ENCODE measurements at regions not wholly inside any gene's neighbourhood (a gene's known extent, or its start where the extent isn't known, plus 50 kb on each side); places are given as distances from the start of the nearest gene placed in this dataset.

GRCh38 chrX:95065151-95065550 lies 1391.1 kb downstream of the FAM133A start:
- H3K27me3 ChIP-seq (ENCODE audit: control insufficient read depth in 1 of 2, insufficient read depth in 2 of 2, low read length in 2 of 2): no peaks in the 10 kb centered on the region
- peak in 1 of 2 experiments; percentile 77; a peak in 3 of 4 replicates for TF ChIP-seq MAFK (conservative IDR thresholded peaks at IDR 0.05 in 1 of 2, IDR thresholded peaks at IDR 0.05 in 1 of 2; ENCODE audit: low read length in 2 of 2)
- TF ChIP-seq GPN1 (CRISPR knock-in tag; IDR thresholded peaks at IDR 0.05; ENCODE audit: borderline replicate concordance): no peak
- no peaks in the 10 kb centered on the region for H3K4me1 ChIP-seq (ENCODE audit: insufficient read depth, low read length)
- no peak for DNase-seq (ENCODE audit: low spot score)
- H3K79me2 ChIP-seq (ENCODE audit: insufficient read depth, low read length): no peaks in the 10 kb centered on the region
- no TSS peak for BruUV-seq (replicated peaks)
- no peak for ATAC-seq
- no peak overlapping the region for H3K4me3 ChIP-seq (replicated peaks in 1 of 3; ENCODE audit: insufficient read depth in 1 of 3, low read depth in 2 of 3, low read length in 3 of 3)
- H3K27ac ChIP-seq (ENCODE audit: extremely low read length, insufficient read depth, low read length): no peak overlapping the region
- no peaks in the 10 kb centered on the region for H4K20me1 ChIP-seq (ENCODE audit: insufficient read depth, low read length)
- no peak overlapping the region for H3K9ac ChIP-seq (ENCODE audit: insufficient read depth, low read depth, low read length)
- no peaks in the 10 kb centered on the region for H3K36me3 ChIP-seq (replicated peaks in 1 of 2; ENCODE audit: control insufficient read depth in 1 of 2, insufficient read depth in 2 of 2, low read length in 2 of 2)
- ChIA-PET CTCF (ENCODE audit: low intra/inter-chr PET ratio, low total read pairs) (no interaction called here), POLR2A (no interaction called here)
- H2AFZ ChIP-seq (ENCODE audit: low read length): no peak overlapping the region
- H3K9me3 ChIP-seq (ENCODE audit: low read length): no peaks in the 10 kb centered on the region
- WGBS (ENCODE audit: low lambda C conversion rate): 0% methylated on average over 1 of the region's 1 CpG
- intact Hi-C loops (cut with micrococcal nuclease; ENCODE audit: unreplicated experiment): no loop called here
- no peak for FAIRE-seq
- in situ Hi-C loops (cut with HindIII; ENCODE audit: extremely low pct_ligation_motif_present, low pct_unique_long_range_greater_than_20kb): no loop called here
- no peak overlapping the region for H3K4me2 ChIP-seq (ENCODE audit: low read depth, low read length)

- FAIRE-seq (no peak), DNase-seq (ENCODE audit: low spot score) (no peak), ATAC-seq (no peak)
- Histone ChIP-seq H3K4me1 (ENCODE audit: insufficient read depth, low read length) (no peaks in the 10 kb centered on the region), H3K9me3 (ENCODE audit: low read length) (no peaks in the 10 kb centered on the region), H3K9ac (ENCODE audit: insufficient read depth, low read depth, low read length) (no peak overlapping the region), H3K79me2 (ENCODE audit: insufficient read depth, low read length) (no peaks in the 10 kb centered on the region), H4K20me1 (ENCODE audit: insufficient read depth, low read length) (no peaks in the 10 kb centered on the region), H3K4me3 (replicated peaks in 1 of 3; ENCODE audit: insufficient read depth in 1 of 3, low read depth in 2 of 3, low read length in 3 of 3) (no peak overlapping the region), H3K27ac (ENCODE audit: extremely low read length, insufficient read depth, low read length) (no peak overlapping the region), H3K4me2 (ENCODE audit: low read depth, low read length) (no peak overlapping the region), H3K27me3 (ENCODE audit: control insufficient read depth in 1 of 2, insufficient read depth in 2 of 2, low read length in 2 of 2) (no peaks in the 10 kb centered on the region), H3K36me3 (replicated peaks in 1 of 2; ENCODE audit: control insufficient read depth in 1 of 2, insufficient read depth in 2 of 2, low read length in 2 of 2) (no peaks in the 10 kb centered on the region), H2AFZ (ENCODE audit: low read length) (no peak overlapping the region)
- ChIA-PET CTCF (ENCODE audit: low intra/inter-chr PET ratio, low total read pairs) (no interaction called here), POLR2A (no interaction called here)
- TF ChIP-seq THAP11 (CRISPR knock-in tag; IDR thresholded peaks at IDR 0.05) (no peak), DDIT3 (CRISPR knock-in tag; IDR thresholded peaks at IDR 0.05) (no peak), NR2F1 (CRISPR knock-in tag; IDR thresholded peaks at IDR 0.05) (no peak), HOMEZ (CRISPR knock-in tag; IDR thresholded peaks at IDR 0.05; ENCODE audit: low read depth) (no peak), ZNF567 (CRISPR knock-in tag; IDR thresholded peaks at IDR 0.05; ENCODE audit: borderline replicate concordance) (no peak), ZNF883 (CRISPR knock-in tag; IDR thresholded peaks at IDR 0.05; ENCODE audit: not compliant biosample characterization) (no peak), ZNF180 (CRISPR knock-in tag; IDR thresholded peaks at IDR 0.05; ENCODE audit: borderline replicate concordance, low read depth) (no peak), ARNT2 (CRISPR knock-in tag; IDR thresholded peaks at IDR 0.05; ENCODE audit: low read depth) (no peak), ZNF563 (CRISPR knock-in tag; IDR thresholded peaks at IDR 0.05) (no peak), PHF5A (CRISPR knock-in tag; IDR thresholded peaks at IDR 0.05; ENCODE audit: low read depth, unreplicated experiment) (no peak), ZNF251 (CRISPR knock-in tag; IDR thresholded peaks at IDR 0.05) (no peak)
- in situ Hi-C loops (cut with HindIII; ENCODE audit: extremely low pct_ligation_motif_present, low pct_unique_long_range_greater_than_20kb): no loop called here
- WGBS (ENCODE audit: low lambda C conversion rate): 19% methylated on average over 1 of the region's 1 CpG
- intact Hi-C loops (cut with micrococcal nuclease; ENCODE audit: unreplicated experiment): no loop called here
- no TSS peak for BruUV-seq (replicated peaks)
These were observed 1397.0 kb downstream of the FAM133A start for GRCh38 chrX:95071052-95071451.

All from HepG2 (cell line).